Tibial nerve (tissue), 4 donors: ENCODE measurements at regions not wholly inside any gene's neighbourhood (a gene's known extent, or its start where the extent isn't known, plus 50 kb on each side); places are given as distances from the start of the nearest gene placed in this dataset.

Experiments
- DNase-seq, 2 donors: peaks; one replicate each; pipeline ENCODE4 v3.0.0-alpha.2; 2019; ENCODE audit warnings: low spot score in 2 of 2
- H3K27ac ChIP-seq, 4 donors: fragments of 200-600 bp; sonication (generic) in 3 of 4; one replicate each; pipeline ENCODE4 v1.5.1; 2017 to 2019; ENCODE audit warnings: mild to moderate bottlenecking in 1 of 4
- H3K27me3 ChIP-seq, 2 donors: fragments of 200-600 bp; sonication (generic) in 1 of 2; one replicate each; pipeline versions ENCODE4 v1.5.1 to v1.6.0; 2017 to 2019
- H3K36me3 ChIP-seq, 3 donors: fragments of 200-600 bp; sonication (generic); one replicate each; pipeline ENCODE4 v1.5.1; 2018 to 2019
- H3K4me1 ChIP-seq, 4 donors: fragments of 200-600 bp; sonication (generic) in 3 of 4; one replicate each; pipeline ENCODE4 v1.5.1; 2017 to 2019
- H3K4me3 ChIP-seq, 4 donors: fragments of 200-600 bp; sonication (generic) in 3 of 4; one replicate each; pipeline ENCODE4 v1.5.1; 2017 to 2019; ENCODE audit warnings: mild to moderate bottlenecking in 1 of 4, moderate library complexity in 1 of 4
- H3K9me3 ChIP-seq, 4 donors: fragments of 200-600 bp; sonication (generic) in 3 of 4; one replicate each; pipeline ENCODE4 v1.5.1; 2017 to 2019
- CTCF ChIP-seq, 5 experiments: fragments of 200-600 bp in 3 of 5; fragments of 450-650 bp in 2 of 5; sonication (generic) in 3 of 5; IDR thresholded peaks; one replicate each; pipeline ENCODE4 v1.5.1; 2016 to 2019; ENCODE audit warnings: antibody characterized with exemption in 5 of 5, mild to moderate bottlenecking in 3 of 5, moderate library complexity in 2 of 5
- EP300 ChIP-seq, 2 donors: sonication (generic); formaldehyde crosslinking; IDR thresholded peaks; one replicate each; pipeline ENCODE4 v1.6.1; 2017; ENCODE audit warnings: antibody characterized with exemption in 2 of 2, mild to moderate bottlenecking in 1 of 2
- POLR2A ChIP-seq, 2 donors: fragments of 450-650 bp; IDR thresholded peaks; one replicate each; pipeline ENCODE4 v1.6.1; 2017; ENCODE audit warnings: antibody characterized with exemption in 2 of 2, mild to moderate bottlenecking in 2 of 2, moderate library complexity in 2 of 2
- WGBS, 2 donors: methylation state at CpG; one replicate each; pipeline ENCODE4 v1.1.5; 2018; 5-methylcytosine and 5-hydroxymethylcytosine counted together

- Histone ChIP-seq H3K27ac (no peak overlapping the region), H3K4me3 (no peak overlapping the region), H3K27me3 (no peaks in the 10 kb centered on the region), H3K4me1 (peaks cover 0 to 26% (median 6%) of the 10 kb centered on the region in 4 donors), H3K36me3 (no peaks in the 10 kb centered on the region), H3K9me3 (no peaks in the 10 kb centered on the region)
- TF ChIP-seq POLR2A (IDR thresholded peaks at IDR 0.05) (no peak), CTCF (IDR thresholded peaks at IDR 0.05) (no peak), EP300 (IDR thresholded peaks at IDR 0.05) (no peak)
- DNase-seq = no peak
- 87 to 90% methylated on average over 7 of the region's 7 CpGs for WGBS, 2 donors
Measured at GRCh38 chr7:155880721-155881120, 68.5 kb upstream of the SHH start.

GRCh38 chr7:155879592-155879991 is 67.3 kb upstream of the SHH start:
- no peak for DNase-seq
- H3K4me1 ChIP-seq = peaks cover 0 to 17% (median 3%) of the 10 kb centered on the region in 4 donors
- no peak overlapping the region for H3K4me3 ChIP-seq
- WGBS, 2 donors = 90 to 91% methylated on average over 5 of the region's 5 CpGs
- no peaks in the 10 kb centered on the region for H3K27me3 ChIP-seq
- no peaks in the 10 kb centered on the region for H3K36me3 ChIP-seq
- H3K27ac ChIP-seq = no peak overlapping the region
- no peak for TF ChIP-seq EP300 (IDR thresholded peaks at IDR 0.05)
- no peak for TF ChIP-seq POLR2A (IDR thresholded peaks at IDR 0.05)
- TF ChIP-seq CTCF (IDR thresholded peaks at IDR 0.05) = no peak
- peaks cover 0 to 5% (median 0%) of the 10 kb centered on the region in 4 donors for H3K9me3 ChIP-seq

- H3K27me3 ChIP-seq = no peaks in the 10 kb centered on the region
- WGBS, 2 donors = 87% methylated on average over 8 of the region's 8 CpGs
Measured at GRCh38 chr7:155878674-155879073, 66.4 kb upstream of the SHH start.

GRCh38 chr7:155878250-155878649 is 66.0 kb upstream of the SHH start:
- peaks cover 0 to 5% (median 0%) of the 10 kb centered on the region in 4 donors for H3K9me3 ChIP-seq
- H3K36me3 ChIP-seq = no peaks in the 10 kb centered on the region
- 81 to 83% methylated on average over 11 of the region's 11 CpGs for WGBS, 2 donors
- H3K4me1 ChIP-seq = peaks cover 0 to 14% (median 0%) of the 10 kb centered on the region in 4 donors
- no peak for DNase-seq
- H3K4me3 ChIP-seq = no peak overlapping the region
- TF ChIP-seq POLR2A (IDR thresholded peaks at IDR 0.05) (no peak), EP300 (IDR thresholded peaks at IDR 0.05) (no peak), CTCF (IDR thresholded peaks at IDR 0.05) (no peak)
- no peaks in the 10 kb centered on the region for H3K27me3 ChIP-seq
- no peak overlapping the region for H3K27ac ChIP-seq

More at GRCh38 chr7:155878674-155879073, 66.4 kb upstream of the SHH start:
- no peak overlapping the region for H3K27ac ChIP-seq
- peaks cover 0 to 16% (median 0%) of the 10 kb centered on the region in 4 donors for H3K4me1 ChIP-seq
- no peak overlapping the region for H3K4me3 ChIP-seq
- H3K36me3 ChIP-seq = no peaks in the 10 kb centered on the region
- no peak for DNase-seq
- TF ChIP-seq POLR2A (IDR thresholded peaks at IDR 0.05) (no peak), CTCF (IDR thresholded peaks at IDR 0.05) (no peak), EP300 (IDR thresholded peaks at IDR 0.05) (no peak)
- peaks cover 0 to 5% (median 0%) of the 10 kb centered on the region in 4 donors for H3K9me3 ChIP-seq

GRCh38 chr7:155877167-155877566 is 64.9 kb upstream of the SHH start:
- 66 to 71% methylated on average over 2 of the region's 2 CpGs for WGBS, 2 donors
- no peak for DNase-seq
- H3K27me3 ChIP-seq = no peaks in the 10 kb centered on the region
- H3K36me3 ChIP-seq = no peaks in the 10 kb centered on the region
- peaks cover 0 to 5% (median 0%) of the 10 kb centered on the region in 4 donors for H3K9me3 ChIP-seq
- no peak overlapping the region for H3K4me3 ChIP-seq
- peaks cover 0 to 4% (median 0%) of the 10 kb centered on the region in 4 donors for H3K4me1 ChIP-seq
- H3K27ac ChIP-seq = no peak overlapping the region
- TF ChIP-seq EP300 (IDR thresholded peaks at IDR 0.05) (no peak), CTCF (IDR thresholded peaks at IDR 0.05) (no peak), POLR2A (IDR thresholded peaks at IDR 0.05) (no peak)
